GM18870 (cell line): ENCODE measurements at regions not wholly inside any gene's neighbourhood (a gene's known extent, or its start where the extent isn't known, plus 50 kb on each side); places are given as distances from the start of the nearest gene placed in this dataset.

Source experiments
- ATAC-seq: cut with Tn5 transposase; IDR thresholded peaks from one replicate; pipeline ENCODE4 v1.9.1; 2021; ENCODE audit warnings: moderate library complexity; ENCODE audit not compliant: unreplicated experiment

DNA sequence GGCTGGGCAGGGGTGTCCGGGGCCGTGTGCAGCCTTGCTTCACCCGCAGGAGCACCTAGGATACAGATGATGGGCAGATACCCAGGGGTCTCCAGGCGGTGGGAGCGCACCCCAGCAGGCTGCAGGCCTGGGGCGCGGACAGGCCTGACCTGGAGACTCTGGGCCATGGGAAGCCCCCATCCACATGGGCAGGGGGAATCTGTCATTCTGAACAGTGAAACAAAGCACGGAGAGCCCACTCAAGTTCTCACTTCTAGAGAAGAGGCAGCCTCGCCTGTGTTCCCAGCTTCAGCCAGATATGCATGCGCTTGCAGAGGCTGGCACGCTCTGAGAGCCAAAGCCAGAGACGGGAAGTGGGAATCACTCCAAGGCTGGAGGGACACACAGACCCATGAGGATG lies 333.1 kb downstream of the BRD1 start:
- no peak for ATAC-seq

DNA sequence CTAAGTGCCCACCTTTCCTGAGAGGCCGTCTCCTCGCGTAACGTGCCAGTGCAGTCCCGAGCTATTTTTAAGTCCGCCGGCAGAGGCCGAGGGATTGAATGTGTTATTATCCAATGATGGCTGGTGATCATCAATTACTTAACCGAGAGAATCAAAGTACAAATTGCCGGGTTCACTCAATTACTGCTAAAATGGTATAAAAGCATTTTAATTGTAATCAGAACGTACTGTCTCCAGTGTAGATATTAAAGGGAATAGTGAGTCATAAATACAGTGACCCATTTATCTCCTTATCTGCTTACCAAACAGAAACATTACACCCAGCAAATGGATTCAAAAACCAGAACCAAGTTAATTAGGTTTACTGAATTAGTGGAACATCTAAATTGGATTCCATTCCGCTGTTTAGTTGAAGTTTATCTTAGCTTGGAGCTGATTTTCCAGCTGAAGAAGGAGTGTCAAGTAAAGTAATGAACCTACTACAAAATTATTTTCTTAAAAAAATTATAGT lies 334.9 kb downstream of the BRD1 start:
- ATAC-seq = no peak

DNA sequence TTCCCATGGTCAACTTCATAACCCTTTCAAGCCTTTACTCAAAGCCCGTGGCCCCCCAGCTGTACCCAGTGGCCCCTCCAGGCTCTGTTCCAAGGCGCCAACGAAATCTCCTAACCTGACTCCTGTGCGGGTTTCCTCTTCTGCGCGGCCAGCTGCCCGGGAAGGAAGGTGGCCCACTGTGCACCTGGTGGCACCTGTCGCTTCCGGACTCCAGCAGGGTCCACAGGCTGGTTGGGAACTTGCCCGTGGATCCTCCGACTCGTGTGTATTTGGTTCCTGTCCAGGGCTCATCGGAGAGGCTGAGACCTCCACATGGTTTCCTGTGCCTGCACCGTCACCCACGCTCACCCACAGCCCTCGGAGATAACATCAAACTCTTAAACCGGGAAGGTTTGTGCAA lies 335.4 kb downstream of the BRD1 start:
- ATAC-seq = no peak

GRCh38 chr22:49491726-49492125 lies 335.9 kb downstream of the BRD1 start:
- no peak for ATAC-seq

GRCh38 chr22:49491221-49491635 lies 336.4 kb downstream of the BRD1 start:
- ATAC-seq = no peak

GRCh38 chr22:49490692-49491091 lies 337.0 kb downstream of the BRD1 start:
- ATAC-seq = no peak

GRCh38 chr22:49489821-49490220 lies 337.9 kb downstream of the BRD1 start:
- no peak for ATAC-seq

DNA sequence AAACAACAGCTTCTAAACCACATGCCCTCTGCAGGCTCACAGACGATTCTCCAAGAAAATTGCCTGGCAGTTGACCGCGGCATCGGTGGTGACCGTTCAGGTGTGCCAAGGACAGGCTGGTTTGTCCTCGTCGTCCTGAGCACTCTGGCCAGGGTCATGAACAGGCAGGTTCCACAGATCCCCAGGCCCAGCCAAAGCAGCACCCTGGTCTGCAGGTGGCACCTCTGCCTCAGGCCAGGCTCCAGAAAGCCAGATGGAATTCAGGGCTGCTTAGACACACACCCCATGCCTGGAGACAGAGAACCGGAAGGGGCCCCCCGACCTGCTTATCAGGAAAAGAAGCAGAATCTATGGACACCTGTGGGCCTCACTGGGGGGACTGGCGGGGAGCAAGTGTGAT lies 338.7 kb downstream of the BRD1 start:
- ATAC-seq = no peak

DNA sequence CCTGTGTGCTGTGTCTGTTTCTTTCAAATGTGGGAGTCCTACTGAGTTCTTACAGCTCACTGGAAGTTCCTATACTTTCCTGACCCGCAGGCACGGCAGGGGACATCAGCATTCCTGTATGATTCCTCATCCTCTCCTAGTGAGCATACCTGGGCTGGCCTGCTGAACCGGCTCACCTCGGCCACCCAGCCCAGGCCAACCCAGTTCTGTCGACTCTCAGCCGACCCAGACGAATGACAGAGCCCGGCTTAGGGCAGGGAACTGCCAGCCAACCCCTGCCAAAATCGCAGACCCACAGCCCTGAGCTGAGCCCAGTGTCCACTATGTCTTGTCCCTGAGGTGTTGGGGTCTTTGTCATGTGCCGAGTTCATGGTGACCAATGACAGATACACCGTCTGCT lies 339.7 kb downstream of the BRD1 start:
- ATAC-seq = no peak

- ATAC-seq = no peak
These were observed 341.4 kb downstream of the BRD1 start for GRCh38 chr22:49486225-49486624.

DNA sequence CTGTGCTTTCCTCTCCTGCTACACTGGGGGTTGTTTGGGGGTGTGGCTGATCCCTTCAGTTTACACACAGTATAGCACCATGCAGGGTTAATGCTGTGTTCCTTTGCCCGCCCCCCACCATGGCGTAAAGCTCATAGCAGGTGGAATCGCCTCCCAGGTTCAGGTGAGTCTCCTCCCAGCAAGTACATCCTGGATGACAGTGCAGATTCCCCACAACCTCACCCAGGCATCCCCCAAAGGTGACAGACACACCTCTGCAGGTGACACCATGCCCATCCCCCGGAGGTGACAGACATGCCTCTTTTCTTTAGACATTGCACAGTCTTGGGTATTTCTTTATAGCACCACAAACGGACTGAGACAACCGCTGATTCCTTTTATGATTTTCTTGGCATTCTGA lies 343.7 kb downstream of the BRD1 start:
- ATAC-seq = no peak

DNA sequence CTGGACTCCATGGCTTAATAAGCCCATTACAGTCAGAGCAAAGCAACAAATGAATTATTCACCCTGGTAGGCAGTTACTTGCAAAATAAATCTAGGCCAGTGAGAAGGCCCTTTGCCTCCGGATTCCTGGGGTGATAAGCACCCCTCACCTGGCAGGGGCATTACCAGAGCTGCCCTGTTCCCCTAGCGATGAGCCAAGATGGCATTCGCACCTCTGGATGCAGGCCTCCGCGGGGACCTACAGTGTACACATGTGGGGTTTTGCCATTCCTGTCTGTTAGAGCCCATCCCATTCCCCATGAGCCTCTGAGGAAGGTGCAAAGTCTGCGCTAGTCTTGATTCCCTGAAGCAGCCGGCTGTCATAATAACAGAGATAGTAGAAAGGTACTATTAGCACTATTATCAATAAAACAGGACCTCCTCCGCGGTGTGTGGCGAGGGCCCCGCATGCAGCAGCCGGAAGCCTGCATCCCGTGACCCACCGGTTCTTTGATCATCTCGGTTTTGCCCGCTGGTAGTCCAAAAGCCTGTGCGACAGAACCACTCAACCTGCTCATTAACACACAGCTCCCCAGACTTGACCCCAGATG lies 344.3 kb downstream of the BRD1 start:
- no peak for ATAC-seq

DNA sequence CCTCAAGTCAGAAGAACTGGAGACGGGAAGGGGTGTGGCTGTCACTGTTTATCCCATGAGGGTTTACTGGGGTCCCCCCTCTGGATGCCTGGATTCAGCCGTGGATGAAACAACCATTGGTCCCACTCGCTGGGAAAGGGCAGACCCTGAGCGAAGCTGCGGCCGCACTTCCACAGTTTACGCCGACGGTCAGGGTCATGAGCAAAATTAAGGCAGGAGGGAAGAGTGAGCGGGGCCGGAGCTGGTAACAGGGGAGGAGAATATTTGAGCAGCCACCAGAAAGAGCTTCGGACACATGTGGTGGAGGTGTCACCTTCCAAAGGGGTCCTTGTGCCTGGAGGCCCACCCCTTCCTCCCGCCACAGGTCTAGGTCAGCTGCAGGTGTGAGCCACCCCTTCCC lies 344.9 kb downstream of the BRD1 start:
- ATAC-seq = no peak

DNA sequence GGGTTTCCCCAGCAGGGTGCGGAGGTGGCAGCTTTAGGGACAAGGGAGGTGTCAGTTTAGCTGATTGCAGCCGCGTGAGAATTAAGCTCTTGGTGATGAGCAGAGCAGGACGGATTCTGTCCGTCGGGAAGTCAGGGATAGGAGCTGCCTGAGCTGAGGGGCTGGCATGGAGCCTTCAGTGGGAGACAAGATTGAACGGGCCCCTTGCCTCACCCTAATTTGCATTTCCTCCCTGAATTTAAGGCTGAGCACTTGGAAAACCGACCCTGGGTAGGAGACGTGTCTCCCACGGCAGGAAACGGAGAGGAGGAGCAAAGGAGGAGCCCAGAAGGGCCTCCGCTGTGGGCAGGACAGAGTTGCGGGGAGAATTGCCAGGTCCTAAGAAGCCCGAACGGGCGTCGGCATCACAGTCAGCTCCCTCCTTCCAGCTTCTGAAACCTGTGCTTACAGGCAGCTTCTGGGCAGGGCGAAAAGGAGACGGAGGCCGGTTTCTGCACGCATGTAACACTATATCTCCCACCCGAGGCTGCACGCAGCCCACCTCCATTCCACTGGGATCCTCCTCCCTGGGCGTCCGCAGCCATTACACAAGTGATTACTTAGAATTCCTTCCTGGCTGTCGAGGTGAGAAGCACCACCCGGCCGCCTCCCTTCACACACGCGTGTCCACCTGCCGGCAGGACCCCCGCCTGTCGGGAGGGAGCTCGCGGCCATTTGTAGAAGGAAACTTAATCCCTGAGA lies 345.8 kb downstream of the BRD1 start:
- no peak for ATAC-seq

DNA sequence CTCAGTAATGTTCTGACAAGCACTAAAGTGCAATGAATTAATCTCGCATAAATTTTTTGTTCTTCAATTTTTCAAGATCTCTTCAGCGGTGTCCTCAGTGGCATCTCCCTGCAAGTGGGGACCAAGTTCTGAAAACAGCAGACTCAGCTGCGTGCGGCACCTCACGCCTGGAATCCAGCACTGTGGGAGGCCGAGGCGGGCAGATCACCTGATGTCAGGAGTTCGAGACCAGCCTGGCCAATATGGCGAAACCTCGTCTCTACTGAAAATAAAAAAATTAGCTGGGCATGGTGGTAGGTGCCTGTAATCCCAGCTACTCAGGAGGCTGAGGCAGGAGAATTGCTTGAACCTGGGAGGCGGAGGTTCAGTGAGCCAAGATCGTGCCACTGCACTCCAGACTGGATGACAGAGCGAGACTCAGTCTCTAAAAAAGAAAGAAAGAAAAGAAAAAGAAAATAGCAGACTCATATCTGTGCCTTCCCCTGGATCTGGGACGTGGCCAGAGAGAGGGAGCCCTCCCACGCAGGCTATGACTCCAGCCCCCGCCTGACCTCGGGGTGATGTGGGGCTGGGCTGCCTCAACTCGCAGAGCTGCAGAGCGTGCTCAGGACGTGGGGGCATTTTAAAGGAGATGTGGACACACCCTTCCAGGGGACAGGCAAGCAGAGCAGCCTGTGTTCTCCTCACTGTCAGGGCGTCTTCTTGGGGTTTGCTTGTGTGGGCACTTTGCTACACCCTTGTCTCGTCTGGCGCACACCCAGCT lies 346.6 kb downstream of the BRD1 start:
- ATAC-seq = no peak

DNA sequence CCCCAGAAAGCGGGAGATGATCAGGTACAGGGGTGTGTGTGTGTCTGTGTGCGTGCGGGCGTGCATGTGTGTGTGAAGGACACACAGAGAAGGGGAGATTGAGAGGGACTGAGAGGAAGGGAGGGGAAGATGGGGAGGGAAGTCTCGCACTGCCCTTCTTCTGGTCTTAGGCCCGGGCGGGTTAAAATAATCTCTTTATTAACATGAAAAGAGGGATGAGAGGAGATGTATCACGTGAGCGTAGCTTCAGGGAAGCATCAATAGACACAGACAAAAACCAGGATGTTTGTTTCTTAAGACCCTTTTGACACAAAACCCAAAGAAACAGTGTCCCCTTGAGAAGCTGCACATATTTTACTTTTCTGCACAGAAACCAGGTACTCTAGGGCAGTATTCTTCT lies 347.3 kb downstream of the BRD1 start:
- no peak for ATAC-seq

DNA sequence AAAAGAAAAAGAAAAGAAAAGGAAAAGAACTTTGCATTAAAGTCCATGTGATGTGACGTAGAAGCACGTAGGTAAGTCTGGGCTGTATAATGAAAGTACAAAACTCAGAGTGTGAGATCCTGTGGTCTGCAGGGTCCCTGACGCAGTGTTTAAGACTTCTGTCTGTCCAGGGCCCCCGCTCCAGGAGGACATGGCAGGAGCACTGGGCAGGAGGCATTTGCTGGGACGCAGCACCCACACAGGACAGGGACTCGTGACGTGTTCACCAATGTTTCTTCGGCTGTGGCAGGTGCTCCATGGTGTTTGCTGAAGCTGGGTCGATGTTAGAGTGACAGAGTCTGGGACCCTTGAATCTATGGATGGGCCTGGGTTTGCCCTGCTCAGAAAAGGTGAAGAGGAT lies 348.1 kb downstream of the BRD1 start:
- no peak for ATAC-seq

DNA sequence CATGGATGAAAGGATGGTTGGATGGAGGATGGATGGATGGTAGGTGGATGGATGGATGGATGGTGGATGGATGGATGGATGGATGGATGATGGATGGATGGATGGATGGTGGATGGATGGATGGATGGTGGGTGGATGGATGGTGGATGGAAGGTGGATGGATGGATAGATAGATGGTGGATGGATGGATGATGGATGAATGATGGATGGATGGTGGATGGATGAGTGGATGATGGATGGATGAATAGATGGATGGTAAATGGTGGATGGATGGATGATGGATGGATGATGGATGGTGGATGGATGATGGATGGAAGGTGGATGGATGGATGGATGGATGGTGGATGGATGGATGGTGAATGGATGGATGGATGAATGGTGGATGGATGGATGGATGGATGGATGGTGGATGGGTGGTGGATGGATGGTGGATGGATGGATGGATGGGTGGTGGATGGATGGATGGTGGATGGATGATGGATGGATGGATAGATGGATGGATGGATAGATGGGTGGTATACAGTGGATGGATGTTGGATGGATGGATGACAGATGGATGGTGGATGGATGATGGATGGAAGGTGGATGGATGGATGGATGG lies 350.8 kb downstream of the BRD1 start:
- no peak for ATAC-seq

DNA sequence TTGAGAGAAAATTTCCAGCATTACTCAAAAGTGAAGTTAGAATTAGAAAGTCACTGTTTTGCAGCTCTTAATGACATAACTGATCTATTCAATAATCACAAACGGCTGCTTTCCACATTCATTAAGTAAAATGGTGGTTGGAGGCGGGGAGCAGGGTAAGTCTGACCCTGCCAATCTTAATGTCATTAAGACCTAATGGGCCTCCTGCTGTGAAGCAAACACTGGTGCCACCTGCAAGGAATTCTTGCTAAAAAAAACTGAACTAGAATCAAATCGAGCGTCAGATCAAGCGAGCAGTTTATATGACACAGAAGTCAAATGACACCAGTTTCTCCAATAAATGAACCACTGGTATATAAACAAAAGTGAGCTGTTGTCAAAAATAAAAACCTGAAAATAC lies 351.5 kb downstream of the BRD1 start:
- no peak for ATAC-seq

GRCh38 chr22:49475253-49475652 lies 352.4 kb downstream of the BRD1 start:
- ATAC-seq = no peak

DNA sequence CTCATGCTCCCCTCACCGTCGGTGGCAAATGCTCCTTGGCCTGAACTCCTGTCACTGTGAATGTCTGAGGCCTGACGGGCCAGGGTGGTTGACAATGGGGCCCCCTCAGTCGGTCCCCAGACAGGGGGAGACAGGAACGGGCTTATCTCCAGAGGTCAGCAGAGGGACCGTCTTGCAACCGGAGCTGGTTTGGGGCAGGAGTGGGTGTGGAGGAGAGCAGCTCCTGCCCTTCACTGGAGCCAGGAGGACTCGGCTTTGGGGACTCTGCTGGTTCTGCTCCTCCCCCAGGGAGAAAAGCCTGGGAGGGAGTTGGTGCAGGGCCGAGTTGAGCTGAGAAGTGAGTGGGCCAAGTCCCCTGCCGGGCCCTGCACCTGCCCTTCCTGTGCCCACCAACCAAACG lies 354.4 kb downstream of the BRD1 start:
- ATAC-seq = no peak
